Neural progenitor cell (in vitro differentiated cells): ENCODE measurements at regions not wholly inside any gene's neighbourhood (a gene's known extent, or its start where the extent isn't known, plus 50 kb on each side); places are given as distances from the start of the nearest gene placed in this dataset.

Experiments used
- DNase-seq: peaks from one replicate; pipeline ENCODE4 v3.0.0-alpha.2; 2016; ENCODE audit warnings: low spot score
- H2AFZ ChIP-seq: fragments of 200-600 bp; sonication (generic); replicated peaks from 2 replicates; pipeline ENCODE4 v1.6.1; 2016; ENCODE audit warnings: antibody characterized with exemption
- H3F3A ChIP-seq: fragments of 200-600 bp; sonication (generic); 2 replicates; pipeline ENCODE4 v1.6.1; 2016; ENCODE audit warnings: antibody characterized with exemption, low read depth
- H3K27ac ChIP-seq: fragments of 200-600 bp; sonication (generic); 2 replicates; pipeline ENCODE4 v1.5.1; 2016; ENCODE audit warnings: mild to moderate bottlenecking
- H3K27me3 ChIP-seq: fragments of 200-600 bp; sonication (generic); 2 replicates; pipeline ENCODE4 v1.6.1; 2016; ENCODE audit warnings: mild to moderate bottlenecking, moderate library complexity
- H3K36me3 ChIP-seq: fragments of 200-600 bp; sonication (generic); 2 replicates; pipeline ENCODE4 v1.5.1; 2016
- H3K4me1 ChIP-seq: fragments of 200-600 bp; sonication (generic); 2 replicates; pipeline ENCODE4 v1.6.1; 2016; ENCODE audit warnings: mixed run types
- H3K4me2 ChIP-seq: fragments of 200-600 bp; sonication (generic); 2 replicates; pipeline ENCODE4 v1.6.1; 2016
- H3K4me3 ChIP-seq: fragments of 200-600 bp; sonication (generic); 2 replicates; pipeline ENCODE4 v1.5.1; 2016
- H3K79me2 ChIP-seq: fragments of 200-600 bp; sonication (generic); 2 replicates; pipeline ENCODE4 v1.6.1; 2016; ENCODE audit warnings: low read depth
- H3K9ac ChIP-seq: fragments of 200-600 bp; sonication (generic); 2 replicates; pipeline ENCODE4 v1.6.1; 2016
- H3K9me3 ChIP-seq: fragments of 200-600 bp; sonication (generic); 2 replicates; pipeline ENCODE4 v1.5.1; 2016; ENCODE audit warnings: low read depth
- H4K20me1 ChIP-seq: fragments of 200-600 bp; sonication (generic); 2 replicates; pipeline ENCODE4 v1.6.1; 2016; ENCODE audit warnings: low read depth
- H3K27ac Mint-ChIP-seq: 3 replicates; pipeline ENCODE4 v1.8.0; 2021; ENCODE audit warnings: mixed read lengths
- H3K27me3 Mint-ChIP-seq: 2 replicates; pipeline ENCODE4 v1.8.0; 2022; ENCODE audit warnings: low read depth, mild to moderate bottlenecking, inconsistent platforms, moderate library complexity, mixed read lengths; ENCODE audit not compliant: insufficient read depth
- H3K36me3 Mint-ChIP-seq: 3 replicates; pipeline ENCODE4 v1.8.0; 2021; ENCODE audit warnings: mixed read lengths
- H3K4me1 Mint-ChIP-seq: 3 replicates; pipeline ENCODE4 v1.8.0; 2021; ENCODE audit warnings: mixed read lengths
- H3K4me3 Mint-ChIP-seq: 3 replicates; pipeline ENCODE4 v1.8.0; 2021; ENCODE audit warnings: mild to moderate bottlenecking, moderate library complexity, mixed read lengths
- H3K9me3 Mint-ChIP-seq: 3 replicates; pipeline ENCODE4 v1.8.0; 2020; ENCODE audit warnings: mixed read lengths
- CTCF ChIP-seq: fragments of 200-600 bp; sonication (generic); IDR thresholded peaks from 2 replicates; pipeline ENCODE4 v1.5.1; 2017; ENCODE audit warnings: antibody characterized with exemption, mild to moderate bottlenecking
- EZH2 ChIP-seq: fragments of 200-600 bp; sonication (generic); IDR thresholded peaks from 2 replicates; pipeline ENCODE4 v1.6.1; 2017; ENCODE audit warnings: antibody characterized with exemption, mild to moderate bottlenecking, moderate library complexity
- EZH2phosphoT487 ChIP-seq: fragments of 200-600 bp; sonication (generic); IDR thresholded peaks from 2 replicates; pipeline ENCODE4 v1.6.1; 2017; ENCODE audit warnings: antibody characterized with exemption

- Histone ChIP-seq H3K4me3 (no peak overlapping the region), H3K9ac (no peak overlapping the region), H3K79me2 (peaks cover 91% of the 10 kb centered on the region), H3F3A (peaks cover 3% of the 10 kb centered on the region), H2AFZ (no peak overlapping the region), H3K27ac (no peak overlapping the region), H3K36me3 (no peaks in the 10 kb centered on the region), H3K27me3 (no peaks in the 10 kb centered on the region), H3K4me2 (no peak overlapping the region), H4K20me1 (peaks cover 63% of the 10 kb centered on the region), H3K4me1 (no peaks in the 10 kb centered on the region), H3K9me3 (no peaks in the 10 kb centered on the region)
- H3K4me3 Mint-ChIP-seq: peak overlapping the region; percentile 2
- peaks cover 2% of the 10 kb centered on the region for H3K9me3 Mint-ChIP-seq
- no peak for TF ChIP-seq EZH2phosphoT487
- TF ChIP-seq EZH2: no peak
- no peak for TF ChIP-seq CTCF
- H3K36me3 Mint-ChIP-seq: peaks cover 10% of the 10 kb centered on the region
- DNase-seq: no peak
- no peak overlapping the region for H3K27ac Mint-ChIP-seq
- H3K4me1 Mint-ChIP-seq: peaks cover 46% of the 10 kb centered on the region
- H3K27me3 Mint-ChIP-seq: peaks cover 2% of the 10 kb centered on the region
Measured at GRCh38 chr17:77443748-77444260, 303.0 kb downstream of the SEC14L1 start.

GRCh38 chr17:77444628-77444983, 303.8 kb downstream of the SEC14L1 start:
- H3K27ac ChIP-seq: no peak overlapping the region
- no peak overlapping the region for H3K4me2 ChIP-seq
- peak overlapping the region; percentile 70 for H3K27ac Mint-ChIP-seq
- H3K9me3 Mint-ChIP-seq: peaks cover 2% of the 10 kb centered on the region
- H3K27me3 ChIP-seq: no peaks in the 10 kb centered on the region
- no peak overlapping the region for H3K9ac ChIP-seq
- peaks cover 8% of the 10 kb centered on the region for H3K4me1 ChIP-seq
- H3K9me3 ChIP-seq: no peaks in the 10 kb centered on the region
- H3K4me3 ChIP-seq: no peak overlapping the region
- TF ChIP-seq CTCF (no peak), EZH2phosphoT487 (no peak), EZH2 (no peak)
- peaks cover 50% of the 10 kb centered on the region for H3K4me1 Mint-ChIP-seq
- H3K36me3 ChIP-seq: no peaks in the 10 kb centered on the region
- DNase-seq: no peak
- peaks cover 91% of the 10 kb centered on the region for H3K79me2 ChIP-seq
- peaks cover 11% of the 10 kb centered on the region for H3F3A ChIP-seq
- H2AFZ ChIP-seq: no peak overlapping the region
- H4K20me1 ChIP-seq: peaks cover 64% of the 10 kb centered on the region
- peak overlapping the region; percentile 48 for H3K4me3 Mint-ChIP-seq
- peaks cover 10% of the 10 kb centered on the region for H3K36me3 Mint-ChIP-seq
- H3K27me3 Mint-ChIP-seq: peaks cover 2% of the 10 kb centered on the region

- H3K9ac ChIP-seq: no peak overlapping the region
- Mint-ChIP-seq H3K4me1 (peaks cover 53% of the 10 kb centered on the region), H3K27me3 (peaks cover 7% of the 10 kb centered on the region), H3K27ac (no peak overlapping the region), H3K36me3 (peaks cover 10% of the 10 kb centered on the region), H3K9me3 (peaks cover 2% of the 10 kb centered on the region), H3K4me3 (peak overlapping the region; percentile 48)
- no peaks in the 10 kb centered on the region for H3K36me3 ChIP-seq
- H3K4me2 ChIP-seq: no peak overlapping the region
- H3F3A ChIP-seq: peaks cover 16% of the 10 kb centered on the region
- no peak for DNase-seq
- no peak overlapping the region for H3K27ac ChIP-seq
- no peaks in the 10 kb centered on the region for H3K27me3 ChIP-seq
- H3K9me3 ChIP-seq: no peaks in the 10 kb centered on the region
- peaks cover 14% of the 10 kb centered on the region for H3K4me1 ChIP-seq
- no peak overlapping the region for H3K4me3 ChIP-seq
- TF ChIP-seq EZH2 (no peak), EZH2phosphoT487 (no peak), CTCF (no peak)
- peaks cover 67% of the 10 kb centered on the region for H4K20me1 ChIP-seq
- H2AFZ ChIP-seq: no peak overlapping the region
- peaks cover 91% of the 10 kb centered on the region for H3K79me2 ChIP-seq
Measured at GRCh38 chr17:77444984-77445759, 304.4 kb downstream of the SEC14L1 start.
